HG02678 (cell line): ENCODE measurements at regions not wholly inside any gene's neighbourhood (a gene's known extent, or its start where the extent isn't known, plus 50 kb on each side); places are given as distances from the start of the nearest gene placed in this dataset.

Source experiments
- ATAC-seq: cut with Tn5 transposase; IDR thresholded peaks from one replicate; pipeline ENCODE4 v1.9.1; 2021; ENCODE audit warnings: mild to moderate bottlenecking, moderate library complexity; ENCODE audit not compliant: unreplicated experiment

- ATAC-seq = no peak
Measured at GRCh38 chr5:160905285-160905684, 53.3 kb upstream of the ATP10B start.

GRCh38 chr5:160904591-160904990 is 52.6 kb upstream of the ATP10B start:
- ATAC-seq = no peak

- no peak for ATAC-seq
Measured at GRCh38 chr5:160903551-160903950, 51.5 kb upstream of the ATP10B start.

- no peak for ATAC-seq
Measured at GRCh38 chr5:160903076-160903475, 51.1 kb upstream of the ATP10B start.
